Mammary epithelial cell (primary cell): ENCODE measurements at regions not wholly inside any gene's neighbourhood (a gene's known extent, or its start where the extent isn't known, plus 50 kb on each side); places are given as distances from the start of the nearest gene placed in this dataset.

ENCODE experiments used
- CTCF ChIP-seq, 2 donors: IDR thresholded peaks in 1 of 2; conservative IDR thresholded peaks in 1 of 2; 2 replicates each; pipeline ENCODE4 v1.5.1; 2011 to 2012; ENCODE audit warnings: inconsistent platforms in 2 of 2, low read length in 2 of 2, mild to moderate bottlenecking in 2 of 2, control low read depth in 1 of 2, low read depth in 1 of 2; ENCODE audit not compliant: insufficient read depth in 1 of 2; ENCODE audit errors: extremely low read depth in 1 of 2
- EZH2 ChIP-seq: IDR thresholded peaks from 2 replicates; pipeline ENCODE4 v1.6.1; 2012; ENCODE audit warnings: low read length, inconsistent platforms, borderline replicate concordance

GRCh38 chr4:181741513-181741912 is 501.7 kb upstream of the TENM3 start:
- TF ChIP-seq CTCF (conservative IDR thresholded peaks at IDR 0.05 in 1 of 2, IDR thresholded peaks at IDR 0.05 in 1 of 2; ENCODE audit: extremely low read depth in 1 of 2, insufficient read depth in 1 of 2, low read depth in 1 of 2, low read length in 2 of 2) (no peak), EZH2 (no peak)
